Right forelimb (tissue), 1 donor: ENCODE measurements at regions not wholly inside any gene's neighbourhood (a gene's known extent, or its start where the extent isn't known, plus 50 kb on each side); places are given as distances from the start of the nearest gene placed in this dataset.
"Not testable (repeated sequence)": the region's sequence is repeated elsewhere in the genome, so short reads cannot be mapped to it uniquely, and the experiment has no call there.

ENCODE experiments used
- DNase-seq: peaks from one replicate; pipeline ENCODE4 v3.0.0-alpha.2; 2018

DNA sequence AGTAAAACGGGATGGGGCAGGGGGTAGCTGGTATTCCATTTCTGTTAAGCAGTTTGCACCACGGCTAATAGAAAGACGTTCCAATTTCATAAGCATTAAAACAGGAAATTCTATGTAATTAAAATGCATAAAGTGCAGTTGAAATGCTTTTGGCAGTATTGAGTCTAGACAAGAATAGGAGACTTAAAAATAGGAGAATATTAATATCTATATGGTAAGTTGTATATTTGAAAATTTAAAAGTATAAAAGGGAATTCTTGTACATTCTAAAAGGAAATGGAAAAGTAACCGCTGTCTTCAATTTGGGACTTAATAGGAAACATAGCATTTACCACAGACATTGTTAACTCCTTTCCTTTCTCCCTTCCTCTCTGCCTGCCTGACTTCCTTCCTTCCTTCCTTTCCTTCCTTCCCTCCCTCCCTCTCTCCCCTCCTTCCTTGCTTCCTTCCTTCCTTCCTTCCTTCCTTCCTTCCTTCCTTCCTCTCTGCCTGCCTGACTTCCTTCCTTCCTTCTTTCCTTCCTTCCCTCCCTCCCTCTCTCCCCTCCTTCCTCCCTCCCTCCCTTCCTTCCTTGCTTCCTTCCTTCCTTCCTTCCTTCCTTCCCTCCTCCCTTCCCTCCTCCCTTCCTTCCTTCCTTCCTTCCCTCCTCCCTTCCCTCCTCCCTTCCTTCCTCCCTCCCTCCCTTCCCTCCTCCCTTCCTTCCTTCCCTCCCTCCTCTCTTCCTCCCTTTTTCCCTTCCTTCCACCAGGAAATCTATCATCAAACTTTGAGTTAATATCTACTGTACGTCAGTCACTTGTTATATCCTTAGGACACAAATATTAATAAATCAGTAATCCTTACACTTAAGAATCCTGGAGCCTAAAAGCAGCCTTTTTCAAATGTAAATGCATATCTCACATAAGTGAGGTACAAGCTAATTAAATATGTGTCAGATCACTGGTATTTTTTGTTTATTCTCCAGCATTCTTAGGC is 1049.3 kb downstream of the GALC start:
- DNase-seq, result no peak

DNA sequence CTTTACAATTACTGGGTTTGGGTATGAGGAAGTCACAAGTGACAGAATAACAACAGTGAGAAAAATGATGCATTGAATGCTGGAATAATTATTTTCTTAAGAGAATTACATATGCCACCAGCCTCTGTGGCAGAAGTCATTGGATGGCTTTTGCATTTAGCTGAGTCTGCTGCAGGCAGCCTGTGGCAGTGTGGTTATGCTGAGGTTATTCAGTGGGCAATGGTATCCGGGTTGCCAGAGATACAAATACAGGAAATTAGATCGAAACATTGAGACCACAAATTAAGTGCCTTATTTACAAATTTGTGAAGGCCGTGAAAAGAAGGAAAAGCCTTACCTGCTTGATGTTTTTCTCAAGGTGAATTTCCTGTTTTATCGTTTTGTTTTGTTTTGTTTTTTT is 1050.0 kb downstream of the GALC start:
- DNase-seq, result no peak

DNA sequence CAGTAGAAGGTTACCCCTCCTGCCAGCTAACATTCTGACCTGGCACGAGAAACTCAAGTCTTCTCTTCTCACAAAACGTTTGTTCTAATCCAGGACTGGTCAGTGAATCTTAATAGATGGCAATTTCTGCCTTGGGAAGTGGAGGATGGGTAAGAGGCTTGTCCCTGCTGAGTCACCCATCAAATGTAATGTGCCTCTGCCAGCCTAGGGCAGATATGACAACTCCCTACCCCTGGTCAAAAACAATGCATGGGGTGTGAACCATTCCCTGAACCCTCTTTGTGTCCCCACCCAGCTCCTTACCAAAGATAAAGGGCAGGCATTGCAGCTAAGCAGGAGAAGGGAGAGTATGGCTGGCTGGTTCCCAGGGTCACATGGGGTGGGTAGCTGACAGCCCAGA is 1052.9 kb downstream of the GALC start:
- no peak for DNase-seq

DNA sequence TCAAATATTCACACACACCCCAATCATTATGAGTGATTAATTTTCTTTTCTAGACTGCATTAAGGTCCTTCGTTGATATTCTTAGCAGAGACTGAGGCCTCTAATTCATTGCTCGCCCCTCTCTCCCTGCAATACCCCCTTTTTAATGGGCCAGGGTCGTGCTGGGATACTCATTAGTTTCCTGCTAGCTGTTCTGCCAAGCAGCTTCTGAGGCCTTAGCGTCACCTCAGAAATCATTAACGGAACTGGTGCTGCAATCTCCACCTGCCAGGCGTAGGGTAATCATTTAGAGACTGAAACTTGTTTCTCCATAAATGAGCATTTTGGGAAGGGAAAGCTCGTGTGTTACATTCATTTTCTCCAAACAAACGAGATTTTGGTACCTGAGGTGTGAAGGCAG is 1054.7 kb downstream of the GALC start:
- DNase-seq, result no peak

DNA sequence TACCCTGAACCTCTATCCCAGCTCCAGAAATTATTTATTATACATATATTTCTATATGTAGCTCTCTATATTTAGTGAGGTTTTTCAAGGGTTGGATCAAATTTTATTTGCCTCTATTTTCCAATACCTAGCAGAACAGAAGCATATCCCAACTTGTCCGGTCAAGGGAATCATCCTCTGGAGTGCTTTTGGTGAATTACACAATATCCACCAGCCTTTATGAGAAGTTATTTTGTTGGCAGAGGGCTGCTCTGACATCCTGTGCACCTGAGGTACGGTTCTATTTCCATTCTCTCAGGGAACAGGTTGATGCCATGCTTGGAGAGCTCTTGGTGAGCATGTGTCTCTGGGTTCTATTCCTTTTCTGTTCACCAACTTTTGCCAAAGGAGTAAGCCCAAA is 1056.4 kb downstream of the GALC start:
- DNase-seq, result no peak

DNA sequence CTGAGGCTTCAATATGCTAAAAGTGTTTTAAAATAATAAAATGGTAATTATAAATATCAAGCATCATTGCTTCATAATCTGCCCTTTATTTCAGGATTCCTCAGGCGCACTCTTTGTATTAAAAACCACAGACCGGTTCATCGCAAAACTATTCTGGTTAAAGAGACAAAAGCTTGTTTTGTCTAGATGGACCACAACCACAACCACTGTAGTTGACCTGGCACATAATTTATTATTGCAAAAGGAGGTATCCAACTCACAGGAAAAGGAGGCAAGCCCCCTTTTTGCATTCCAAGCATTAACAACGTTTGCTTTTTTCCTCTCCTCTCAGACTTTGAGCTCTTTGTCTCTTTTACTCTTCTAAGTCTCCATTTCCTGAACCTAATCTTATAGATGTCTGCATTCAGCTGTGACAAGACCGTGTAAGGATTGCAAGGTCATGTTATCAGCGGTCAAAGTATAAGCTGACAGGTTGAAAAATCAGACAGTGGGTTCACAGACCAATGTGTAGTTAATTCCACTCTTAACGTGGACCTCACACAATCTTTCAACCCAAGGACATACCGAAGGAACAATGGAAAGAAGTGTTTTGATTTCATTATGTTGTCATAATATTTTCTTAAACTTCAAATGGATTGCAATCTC is 1057.6 kb downstream of the GALC start:
- DNase-seq, result no peak

DNA sequence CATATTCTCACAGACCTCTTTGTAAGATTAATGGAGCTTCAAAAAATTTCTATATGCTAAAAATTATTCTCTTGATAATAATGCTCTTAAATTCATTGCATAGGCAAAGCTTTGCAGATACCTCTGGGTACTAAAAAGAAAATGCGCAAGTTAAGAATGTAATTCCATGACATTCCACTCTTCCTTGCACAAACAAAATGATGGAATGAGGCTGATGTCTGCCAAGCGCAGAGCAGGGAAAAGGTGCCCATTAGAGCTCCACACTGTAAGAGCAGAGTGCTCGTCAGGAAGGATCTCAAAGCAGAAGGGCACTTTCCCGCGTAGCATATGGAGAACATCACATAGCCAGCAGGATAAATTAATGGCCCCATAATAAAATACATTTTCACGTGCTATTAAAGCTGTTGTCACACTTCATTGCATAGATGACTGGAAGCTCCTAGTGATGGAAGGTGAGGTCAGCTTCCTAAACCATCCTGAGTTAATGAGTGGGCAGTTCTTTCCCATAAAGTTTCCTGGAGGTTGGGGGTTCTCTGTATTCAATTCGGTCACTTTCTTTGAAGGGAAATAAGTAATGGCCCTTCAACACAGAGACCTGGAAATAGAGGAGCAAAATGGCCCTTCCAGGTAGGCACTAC is 1058.9 kb downstream of the GALC start:
- no peak for DNase-seq

DNA sequence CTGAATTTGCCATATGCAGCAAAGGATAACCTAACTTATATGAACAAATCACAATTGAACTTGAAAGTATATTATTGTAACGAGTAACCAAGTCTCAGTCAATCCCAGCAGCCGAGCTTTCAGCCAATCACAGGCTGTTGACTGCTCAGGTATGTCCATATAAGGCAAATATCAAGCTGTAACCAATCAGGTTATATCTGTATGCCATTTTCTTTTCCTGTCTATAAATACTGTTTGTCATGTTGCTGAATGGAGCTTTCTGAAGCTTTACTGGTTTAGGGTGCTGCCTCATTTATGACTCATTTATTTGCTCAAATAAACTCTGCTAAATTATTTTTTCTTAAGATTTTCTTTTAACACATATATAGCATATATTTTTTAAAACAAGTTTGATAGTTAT is 1059.5 kb downstream of the GALC start:
- no peak for DNase-seq

DNA sequence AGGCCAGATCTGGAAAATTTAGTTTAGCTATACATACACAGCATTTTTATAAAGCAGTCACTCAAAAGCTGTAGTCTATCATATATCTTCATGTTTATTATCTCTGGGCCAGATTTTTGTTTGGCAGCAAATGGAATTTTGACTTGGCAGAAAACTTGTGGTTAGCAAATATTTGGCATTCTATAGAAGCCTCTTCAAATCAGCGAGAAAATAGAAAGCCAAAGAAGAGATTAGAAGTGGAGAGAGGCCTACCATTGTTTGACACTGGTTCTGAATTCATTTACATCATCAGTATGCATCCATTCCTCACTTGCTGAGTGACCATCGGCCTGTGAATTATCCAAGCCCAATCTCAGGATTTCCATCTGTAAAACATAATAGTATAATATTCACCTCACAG is 1077.6 kb downstream of the GALC start:
- no peak for DNase-seq

DNA sequence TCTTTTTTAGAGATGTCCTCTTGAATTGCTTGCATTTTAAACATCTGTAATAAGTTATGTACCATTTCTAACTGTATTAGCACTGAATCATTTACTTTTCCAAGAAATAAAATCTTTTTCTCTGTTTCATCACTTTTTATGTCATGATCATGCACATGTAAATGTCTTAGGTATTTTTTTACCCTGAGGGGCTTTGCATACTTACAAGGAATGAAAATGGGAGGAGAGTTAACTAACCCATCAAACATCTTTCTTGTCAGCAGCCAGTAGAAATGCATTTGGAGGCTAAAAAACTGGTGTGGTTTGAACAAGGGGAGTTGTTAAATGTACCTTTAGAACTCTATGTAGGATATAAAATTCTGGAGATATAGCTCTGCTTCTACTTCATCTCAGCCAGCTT is 1080.3 kb downstream of the GALC start:
- no peak for DNase-seq

DNA sequence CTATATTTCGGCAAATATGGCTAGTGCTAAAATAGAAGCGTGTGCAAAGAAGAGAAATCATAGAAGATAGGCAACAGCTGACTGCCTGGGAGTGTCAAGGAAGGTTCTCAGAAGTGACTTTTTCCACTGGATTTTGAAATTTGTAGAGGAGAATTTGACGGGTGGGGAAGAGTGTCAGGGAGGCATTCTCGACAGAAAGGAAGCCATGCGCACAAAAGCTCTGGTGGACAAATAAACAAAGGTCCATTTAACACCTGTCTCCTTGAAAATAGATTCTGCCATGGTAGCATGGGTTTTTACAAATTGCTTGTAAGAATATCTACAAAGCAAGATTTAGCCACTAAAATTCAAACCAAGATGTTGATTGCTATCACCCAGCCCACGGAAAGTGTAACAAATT is 1081.5 kb downstream of the GALC start:
- DNase-seq, result no peak

DNA sequence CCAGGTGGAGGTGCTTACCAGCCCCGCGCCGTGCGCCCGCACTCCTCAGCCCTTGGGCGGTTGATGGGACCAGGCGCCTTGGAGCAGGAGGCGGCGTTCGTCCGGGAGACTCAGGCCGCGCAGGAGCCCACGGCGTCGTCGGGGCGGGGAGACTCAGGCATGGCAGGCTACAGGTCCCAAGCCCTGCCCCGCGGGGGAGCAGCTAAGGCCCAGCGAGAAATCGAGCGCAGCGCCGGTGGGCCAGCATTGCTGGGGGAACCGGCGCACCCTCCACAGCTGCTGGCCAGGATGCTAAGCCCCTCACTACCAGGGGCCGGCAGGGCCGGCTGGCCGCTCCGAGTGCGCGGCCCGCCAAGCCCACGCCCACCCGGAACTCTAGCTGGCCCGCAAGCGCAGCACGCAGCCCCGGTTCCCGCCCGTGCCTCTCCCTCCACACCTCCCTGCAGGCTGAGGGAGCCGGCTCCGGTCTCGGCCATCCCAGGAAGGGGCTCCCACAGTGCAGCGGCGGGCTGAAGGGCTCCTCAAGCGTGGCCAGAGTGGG is 1087.5 kb downstream of the GALC start:
- DNase-seq, result not testable (repeated sequence)

DNA sequence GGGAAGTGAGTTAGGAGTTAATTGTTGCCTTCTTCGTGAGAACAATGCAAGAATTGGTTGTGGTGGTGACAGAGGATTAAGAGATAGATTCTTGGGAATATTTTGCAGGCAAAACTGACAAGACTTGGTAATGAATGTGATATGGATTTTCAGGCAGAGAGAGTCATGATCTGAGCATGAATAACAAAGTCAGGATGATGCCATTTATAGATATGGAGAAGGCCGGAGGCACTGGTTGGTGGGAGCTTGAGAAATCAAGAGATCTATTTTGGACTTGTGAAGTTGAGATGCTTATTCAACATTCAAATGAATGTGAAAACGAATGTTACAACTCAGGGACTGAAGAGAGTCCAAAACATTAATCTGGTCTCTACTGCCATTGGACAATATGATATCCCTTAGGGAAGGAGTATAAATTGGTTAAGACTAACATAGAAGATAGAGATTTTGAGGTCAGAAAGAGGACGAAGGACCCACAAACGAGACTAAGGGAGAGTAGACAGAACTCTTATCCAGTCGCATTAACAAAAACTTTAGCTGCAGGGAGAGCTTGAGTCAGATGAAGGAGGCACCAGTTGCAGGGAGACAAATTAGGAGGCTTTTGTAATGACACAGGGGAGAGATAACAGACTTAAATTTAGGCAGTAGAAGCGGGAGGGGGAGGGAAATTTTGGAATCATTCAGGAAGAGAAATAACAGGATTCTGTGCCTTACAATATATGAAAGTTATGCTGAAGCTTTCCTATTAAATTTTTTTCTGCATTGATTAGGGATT is 1090.6 kb downstream of the GALC start:
- DNase-seq, result no peak

DNA sequence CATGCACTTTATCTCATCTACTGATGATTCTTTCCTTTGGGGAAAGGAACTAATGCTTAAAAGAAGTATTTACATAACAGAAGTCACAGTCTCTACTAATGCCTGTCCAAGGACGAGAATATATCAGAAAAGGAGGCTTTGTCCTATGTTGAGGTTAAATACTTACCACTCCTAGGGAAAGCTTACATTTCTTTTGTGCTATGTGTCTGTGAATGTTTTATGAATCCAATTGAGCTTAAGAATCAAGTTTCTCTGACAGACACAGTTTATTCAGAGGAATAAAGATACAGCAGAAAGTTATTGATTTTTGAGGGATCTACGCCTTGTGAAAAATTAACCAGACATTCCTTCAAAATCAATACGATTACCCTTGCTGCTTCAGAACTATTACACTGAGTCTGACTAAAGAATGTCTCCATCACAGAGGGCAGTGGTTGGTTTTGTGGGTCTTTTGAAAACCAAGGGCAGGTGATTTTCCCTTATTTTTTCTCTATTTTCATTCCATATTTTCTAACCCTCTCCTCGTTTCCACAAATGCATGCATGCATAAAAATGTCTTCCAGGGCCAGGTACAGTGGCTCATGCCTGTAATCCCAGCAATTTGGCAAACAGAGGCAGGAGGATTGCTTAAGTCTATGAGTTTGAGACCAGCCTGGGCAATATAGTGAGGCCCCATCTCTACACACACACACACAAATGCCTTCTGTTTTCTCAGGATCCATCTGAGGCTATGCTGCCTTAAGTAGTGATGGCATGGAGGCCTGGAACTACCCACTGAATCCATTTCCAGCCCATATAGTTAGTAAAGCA is 1095.1 kb downstream of the GALC start:
- DNase-seq, result no peak

DNA sequence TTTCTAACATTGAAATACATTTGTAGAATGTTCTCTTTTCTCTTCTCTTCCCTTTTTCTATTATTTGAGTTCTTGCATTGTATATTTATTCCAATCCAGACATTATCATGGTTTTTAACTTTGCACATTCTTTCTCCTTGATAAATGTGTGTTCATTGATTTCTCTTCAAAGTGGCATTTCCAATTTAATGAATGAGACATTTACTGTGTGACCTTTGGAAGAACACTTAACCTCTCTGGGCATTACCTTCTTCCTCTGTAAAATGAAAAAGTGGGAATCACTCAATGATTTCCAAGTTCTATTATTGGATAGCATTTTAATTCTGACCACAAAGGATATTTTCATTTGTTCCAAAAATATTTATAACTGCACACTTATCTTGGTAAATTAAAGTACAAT is 1095.8 kb downstream of the GALC start:
- DNase-seq, result no peak

DNA sequence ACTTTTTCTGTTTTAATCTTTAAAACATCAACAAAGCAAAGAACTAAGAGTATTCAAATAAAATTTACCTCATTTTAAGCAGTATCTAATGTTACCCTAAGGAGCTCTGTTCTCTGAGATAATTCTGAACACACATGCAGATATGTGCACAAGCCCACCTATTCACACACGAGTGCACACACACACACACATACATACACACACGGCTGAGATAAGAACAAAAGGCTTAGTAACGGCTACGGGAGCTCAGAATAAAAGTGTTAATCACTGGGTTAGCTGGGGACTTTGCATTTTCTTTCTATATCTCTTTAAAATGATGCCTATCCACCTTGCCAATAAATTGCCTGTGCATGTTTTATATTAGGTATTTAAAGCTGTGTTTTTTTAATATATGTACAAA is 1096.3 kb downstream of the GALC start:
- DNase-seq, result no peak

DNA sequence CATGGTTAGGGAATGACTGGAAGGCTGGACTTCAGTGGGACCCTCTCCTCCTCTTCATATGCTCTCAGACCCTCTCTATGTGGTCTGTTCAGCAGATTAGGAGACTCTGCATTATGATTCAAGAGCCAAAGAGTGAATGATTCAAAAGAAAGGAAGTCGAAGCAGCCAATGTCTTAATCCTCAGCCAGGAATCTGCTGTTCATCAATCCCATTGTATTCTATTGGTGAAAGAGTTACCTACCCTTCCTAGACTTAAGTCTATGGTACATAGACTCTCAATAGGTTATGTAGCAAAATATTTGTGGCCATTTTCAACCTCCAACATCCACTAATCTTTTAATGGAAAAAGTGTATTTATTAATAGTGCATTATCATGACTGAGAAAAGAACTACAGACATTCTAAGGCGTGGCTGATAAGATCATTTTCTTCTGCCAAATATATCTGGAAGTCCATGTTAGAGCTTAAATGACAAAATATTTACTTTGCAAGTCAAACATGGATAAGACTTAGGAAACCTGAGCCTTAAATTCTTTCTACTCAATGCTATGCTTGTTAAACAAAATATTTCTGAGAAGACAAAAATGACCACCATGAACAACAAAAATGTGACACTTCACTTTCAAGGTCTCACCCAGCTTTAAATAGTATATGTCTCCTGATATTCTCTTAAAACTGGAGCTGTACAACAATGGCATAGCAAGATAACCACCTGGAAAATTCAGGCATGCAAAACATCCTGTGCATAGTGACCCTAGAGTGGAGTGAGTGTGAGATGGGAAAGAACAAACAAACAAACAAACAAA is 1100.6 kb downstream of the GALC start:
- no peak for DNase-seq

DNA sequence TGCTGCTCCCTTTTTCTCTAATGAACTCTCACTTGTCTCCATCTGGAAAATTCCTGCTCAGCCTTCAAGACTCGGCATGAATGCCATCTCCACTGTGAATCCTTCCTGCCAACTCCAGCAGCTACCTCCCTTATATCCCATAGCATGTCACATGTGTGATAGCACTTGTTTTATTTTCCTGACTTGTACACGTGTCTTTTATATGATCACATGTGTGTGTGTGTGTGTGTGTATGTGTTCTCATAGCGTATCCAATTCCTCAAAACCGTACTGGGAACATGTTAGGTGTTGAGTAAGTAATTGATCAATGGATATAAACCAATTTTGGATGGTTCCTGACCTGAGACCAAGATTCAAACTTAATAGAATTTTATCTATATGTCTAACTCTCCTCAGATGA is 1107.7 kb downstream of the GALC start:
- no peak for DNase-seq

DNA sequence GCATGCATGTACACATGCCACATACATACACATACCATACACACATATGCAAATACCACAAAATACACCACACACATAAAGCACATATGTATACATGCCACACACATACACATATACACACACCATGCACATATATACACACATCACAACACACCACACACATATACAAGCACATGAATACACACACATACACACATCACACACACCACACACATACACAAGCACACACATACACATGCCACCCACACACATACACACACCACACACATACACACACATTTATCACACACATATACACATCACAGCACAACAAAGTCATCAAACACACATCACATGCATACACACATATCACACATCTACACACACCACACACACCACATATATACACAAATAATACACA is 1108.5 kb downstream of the GALC start:
- no peak for DNase-seq

DNA sequence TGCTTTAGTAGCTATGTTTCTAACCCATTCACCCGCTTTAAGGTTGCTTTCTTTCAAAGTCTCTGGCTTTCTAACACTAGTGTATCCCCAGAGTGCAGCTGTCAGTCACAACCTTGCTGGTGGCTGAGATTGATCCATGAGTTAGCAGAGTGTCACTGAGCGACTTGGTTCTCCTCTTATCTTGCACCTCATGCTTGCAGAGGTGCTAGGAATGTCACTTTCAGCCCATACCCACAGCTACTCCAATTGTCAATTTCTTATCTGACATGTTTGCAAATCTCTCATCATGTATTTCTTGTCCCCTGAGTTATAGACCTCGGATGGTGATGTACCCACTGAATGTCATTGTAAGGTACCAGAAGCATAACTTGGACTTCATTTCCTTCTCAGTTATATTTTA is 1110.2 kb downstream of the GALC start:
- DNase-seq, result no peak

DNA sequence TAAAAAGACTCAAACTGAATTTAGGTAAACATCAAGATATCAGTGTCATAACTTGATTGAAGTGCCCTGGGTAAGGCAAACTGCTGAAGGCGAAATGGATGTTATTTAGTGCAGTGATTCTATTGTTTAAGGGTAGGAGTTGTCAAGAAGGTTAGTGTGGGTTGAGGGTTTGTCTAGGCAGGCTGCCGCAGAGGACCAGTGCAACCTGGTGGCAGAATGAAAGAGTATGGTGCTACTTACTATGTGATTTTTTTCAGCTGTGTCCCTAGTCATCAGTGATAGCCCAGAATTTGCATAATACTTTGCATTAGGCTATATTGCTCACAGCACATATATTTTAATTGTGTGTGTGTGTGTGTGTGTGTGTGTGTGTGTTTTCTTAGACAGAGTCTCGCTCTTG is 1127.0 kb downstream of the GALC start:
- no peak for DNase-seq
